Cardiac muscle cell (in vitro differentiated cells and primary cell): ENCODE measurements at regions not wholly inside any gene's neighbourhood (a gene's known extent, or its start where the extent isn't known, plus 50 kb on each side); places are given as distances from the start of the nearest gene placed in this dataset.
A peak's percentile ranks its signal among the peaks of the same experiment; 100 is the strongest.
"Not testable (repeated sequence)": the region's sequence is repeated elsewhere in the genome, so short reads cannot be mapped to it uniquely, and the experiment has no call there.

Experiments used
- DNase-seq, 2 donors: peaks; one replicate each; pipeline versions ENCODE4 v3.0.0 to v3.0.0-alpha.2; 2010 to 2017; ENCODE audit warnings: low read depth in 1 of 2, low spot score in 1 of 2
- H3K27ac ChIP-seq: fragments of 200-600 bp; sonication (generic); 2 replicates; pipeline ENCODE4 v1.5.1; 2016
- H3K27me3 ChIP-seq: fragments of 200-600 bp; sonication (generic); 2 replicates; pipeline ENCODE4 v1.6.0; 2016; ENCODE audit warnings: control low read depth
- H3K36me3 ChIP-seq: fragments of 200-600 bp; sonication (generic); 2 replicates; pipeline ENCODE4 v1.5.1; 2016; ENCODE audit warnings: control low read depth
- H3K4me1 ChIP-seq: fragments of 200-600 bp; sonication (generic); 2 replicates; pipeline ENCODE4 v1.8.1; 2017; ENCODE audit warnings: low read depth, mild to moderate bottlenecking, mixed run types
- H3K4me3 ChIP-seq: fragments of 200-600 bp; sonication (generic); 2 replicates; pipeline ENCODE4 v1.5.1; 2016; ENCODE audit warnings: mild to moderate bottlenecking
- H3K9me3 ChIP-seq: fragments of 200-600 bp; sonication (generic); 2 replicates; pipeline ENCODE4 v1.5.1; 2017; ENCODE audit warnings: low read depth, mild to moderate bottlenecking, control low read depth
- TF ChIP-seq, protein P1 (sequence below): IDR thresholded peaks from 2 replicates; pipeline ENCODE4 v1.5.1; 2012; ENCODE audit warnings: low read depth, mild to moderate bottlenecking, low read length

DNA sequence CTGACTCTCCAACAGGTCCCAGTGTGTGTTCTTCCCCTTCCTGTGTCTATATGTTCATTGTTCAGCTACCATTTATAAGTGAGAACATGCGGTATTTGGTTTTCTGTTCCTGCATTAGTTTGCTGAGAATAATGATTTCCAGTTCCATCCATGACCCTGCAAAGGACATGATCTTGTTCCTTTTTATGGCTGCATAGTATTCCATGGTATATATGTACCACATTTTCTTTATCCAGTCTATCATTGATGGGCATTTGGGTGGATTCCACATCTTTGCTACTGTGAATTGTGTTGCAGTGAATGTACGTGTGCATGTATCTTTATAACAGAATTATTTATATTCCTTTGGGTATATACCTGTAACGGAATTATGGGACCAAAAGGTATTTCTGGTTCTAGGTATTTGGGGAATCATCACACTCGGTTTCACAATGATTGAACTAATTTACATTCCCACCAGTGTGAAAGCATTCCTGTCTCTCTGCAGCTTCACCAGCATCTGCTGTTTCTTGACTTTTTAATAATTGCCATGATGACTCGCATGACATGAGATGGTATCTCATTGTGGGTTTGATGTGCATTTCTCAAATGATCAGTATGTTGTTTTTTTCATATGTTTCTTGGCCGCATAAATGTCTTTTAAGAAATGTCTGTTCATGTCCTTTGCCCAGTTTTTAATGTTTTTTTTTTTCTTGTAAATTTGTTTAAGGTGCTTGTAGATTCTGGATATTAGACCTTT, 60.2 kb downstream of the LSMEM1 start:
- no peak for DNase-seq
- TF ChIP-seq, protein P1, sequence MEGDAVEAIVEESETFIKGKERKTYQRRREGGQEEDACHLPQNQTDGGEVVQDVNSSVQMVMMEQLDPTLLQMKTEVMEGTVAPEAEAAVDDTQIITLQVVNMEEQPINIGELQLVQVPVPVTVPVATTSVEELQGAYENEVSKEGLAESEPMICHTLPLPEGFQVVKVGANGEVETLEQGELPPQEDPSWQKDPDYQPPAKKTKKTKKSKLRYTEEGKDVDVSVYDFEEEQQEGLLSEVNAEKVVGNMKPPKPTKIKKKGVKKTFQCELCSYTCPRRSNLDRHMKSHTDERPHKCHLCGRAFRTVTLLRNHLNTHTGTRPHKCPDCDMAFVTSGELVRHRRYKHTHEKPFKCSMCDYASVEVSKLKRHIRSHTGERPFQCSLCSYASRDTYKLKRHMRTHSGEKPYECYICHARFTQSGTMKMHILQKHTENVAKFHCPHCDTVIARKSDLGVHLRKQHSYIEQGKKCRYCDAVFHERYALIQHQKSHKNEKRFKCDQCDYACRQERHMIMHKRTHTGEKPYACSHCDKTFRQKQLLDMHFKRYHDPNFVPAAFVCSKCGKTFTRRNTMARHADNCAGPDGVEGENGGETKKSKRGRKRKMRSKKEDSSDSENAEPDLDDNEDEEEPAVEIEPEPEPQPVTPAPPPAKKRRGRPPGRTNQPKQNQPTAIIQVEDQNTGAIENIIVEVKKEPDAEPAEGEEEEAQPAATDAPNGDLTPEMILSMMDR, result no peak
- peaks cover 5% of the 10 kb centered on the region for H3K4me1 ChIP-seq
- no peaks in the 10 kb centered on the region for H3K9me3 ChIP-seq
- no peak overlapping the region for H3K4me3 ChIP-seq
- H3K27me3 ChIP-seq, result no peaks in the 10 kb centered on the region
- no peak overlapping the region for H3K27ac ChIP-seq
- no peaks in the 10 kb centered on the region for H3K36me3 ChIP-seq

DNA sequence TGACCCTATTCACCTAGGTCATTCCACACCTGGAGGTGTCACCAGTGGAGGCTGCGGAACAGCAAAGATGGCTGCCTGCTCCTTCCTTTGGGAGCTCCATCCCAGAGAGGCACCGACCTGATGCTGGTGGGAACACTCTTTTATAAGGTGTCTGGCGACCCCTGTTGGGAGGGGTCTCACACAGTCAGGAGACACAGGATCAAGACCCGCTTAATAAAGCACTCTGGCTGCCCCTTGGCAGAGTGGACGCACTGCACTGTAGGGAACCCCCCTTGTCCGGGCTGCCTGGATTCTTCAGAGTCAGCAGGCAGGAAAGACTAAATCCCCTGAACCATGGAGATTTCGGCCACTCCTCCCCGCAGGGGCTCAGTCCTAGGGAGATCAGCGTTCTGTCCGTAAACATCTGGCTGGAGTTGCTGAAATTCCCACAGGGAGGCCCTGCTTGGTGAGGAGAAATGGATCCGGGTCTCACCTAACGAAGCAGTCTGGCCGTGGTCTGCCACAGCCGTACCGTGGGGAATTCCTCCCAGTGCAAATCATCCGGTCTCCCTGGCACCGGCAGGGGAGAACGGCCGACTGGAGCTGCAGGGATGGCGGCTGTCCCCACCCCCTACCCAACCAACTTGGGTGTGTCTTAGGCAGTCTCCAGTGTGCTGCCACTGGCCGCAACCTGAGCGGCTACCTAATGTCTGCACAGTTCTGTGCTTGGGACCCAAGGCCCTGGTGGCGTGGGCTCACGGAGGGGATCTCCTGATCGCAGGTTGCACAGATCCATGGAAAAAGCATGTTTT, 66.1 kb downstream of the LSMEM1 start:
- H3K27ac ChIP-seq, result no peak overlapping the region
- TF ChIP-seq, protein P1, result no peak
- H3K27me3 ChIP-seq, result no peaks in the 10 kb centered on the region
- peak in 1 of 2 donors; percentile 8 for DNase-seq
- no peaks in the 10 kb centered on the region for H3K36me3 ChIP-seq
- no peaks in the 10 kb centered on the region for H3K4me1 ChIP-seq
- no peaks in the 10 kb centered on the region for H3K9me3 ChIP-seq
- H3K4me3 ChIP-seq, result no peak overlapping the region

DNA sequence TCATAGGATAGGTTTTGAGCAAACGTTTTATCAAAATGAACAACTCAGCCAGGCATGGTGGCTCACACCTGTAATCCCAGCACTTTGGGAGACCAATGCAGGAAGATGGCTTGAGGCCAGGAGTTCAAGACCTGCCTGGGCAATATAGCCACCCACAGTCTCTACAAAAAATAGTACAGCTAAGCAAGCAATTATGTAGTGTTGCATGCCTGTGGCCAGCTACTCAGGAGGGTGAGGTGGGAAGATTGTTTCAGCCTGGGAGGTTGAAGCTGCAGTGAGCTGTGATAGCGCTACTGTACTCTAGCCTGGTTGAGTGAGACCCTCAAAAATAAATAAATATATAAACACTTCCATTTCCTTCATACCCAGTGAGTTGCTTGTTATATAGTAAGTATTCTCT, 67.1 kb downstream of the LSMEM1 start:
- Histone ChIP-seq H3K27me3 (no peaks in the 10 kb centered on the region), H3K9me3 (no peaks in the 10 kb centered on the region), H3K36me3 (no peaks in the 10 kb centered on the region), H3K4me1 (no peaks in the 10 kb centered on the region), H3K27ac (no peak overlapping the region), H3K4me3 (no peak overlapping the region)
- TF ChIP-seq, protein P1, result no peak
- DNase-seq, result no peak

DNA sequence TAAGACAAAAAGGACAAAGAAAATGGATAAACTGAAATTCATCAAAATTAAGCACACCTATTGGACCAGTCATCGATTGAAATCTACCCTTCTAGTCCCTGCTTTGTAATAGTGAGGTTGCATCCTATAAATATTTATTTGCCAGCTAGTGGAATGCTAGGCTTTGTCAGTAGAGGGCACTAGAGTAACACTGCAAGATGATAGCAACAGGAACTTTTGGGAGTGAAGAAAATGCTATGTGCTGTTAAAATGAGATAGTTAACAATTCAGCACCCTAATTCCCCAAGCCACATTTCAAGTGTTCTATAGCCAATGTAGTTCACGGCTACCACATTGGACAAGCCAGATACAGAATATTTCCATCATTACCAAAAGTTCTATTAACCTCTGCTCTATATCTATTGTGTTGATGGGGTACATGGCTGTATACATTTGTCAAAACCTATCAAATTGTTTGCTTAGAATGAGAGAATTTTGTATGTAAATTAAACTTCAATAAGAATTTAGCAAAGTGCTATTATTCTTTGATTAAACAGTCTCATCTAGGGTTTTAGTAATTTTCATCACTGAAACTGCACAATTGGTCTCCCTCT, 69.8 kb downstream of the LSMEM1 start:
- DNase-seq, result peak; percentile 49 to 80
- no peaks in the 10 kb centered on the region for H3K9me3 ChIP-seq
- TF ChIP-seq, protein P1, result peak; percentile 94
- H3K27ac ChIP-seq, result no peak overlapping the region
- no peaks in the 10 kb centered on the region for H3K36me3 ChIP-seq
- no peak overlapping the region for H3K4me3 ChIP-seq
- no peaks in the 10 kb centered on the region for H3K4me1 ChIP-seq
- no peaks in the 10 kb centered on the region for H3K27me3 ChIP-seq

- not testable (repeated sequence) for H3K36me3 ChIP-seq, DNase-seq, H3K4me1 ChIP-seq, H3K27me3 ChIP-seq, H3K4me3 ChIP-seq, H3K27ac ChIP-seq, H3K9me3 ChIP-seq
These were observed 70.7 kb downstream of the LSMEM1 start for GRCh38 chr7:112551521-112551920.

GRCh38 chr7:112554591-112554990, 73.8 kb downstream of the LSMEM1 start:
- H3K27ac ChIP-seq, result no peak overlapping the region
- TF ChIP-seq, protein P1, result no peak
- peaks cover 10% of the 10 kb centered on the region for H3K4me1 ChIP-seq
- no peak overlapping the region for H3K4me3 ChIP-seq
- H3K27me3 ChIP-seq, result no peaks in the 10 kb centered on the region
- DNase-seq, result no peak
- H3K36me3 ChIP-seq, result no peaks in the 10 kb centered on the region
- H3K9me3 ChIP-seq, result no peaks in the 10 kb centered on the region
